ENCODE measurements at regions not wholly inside any gene's neighbourhood (a gene's known extent, or its start where the extent isn't known, plus 50 kb on each side); places are given as distances from the start of the nearest gene placed in this dataset.

DNA sequence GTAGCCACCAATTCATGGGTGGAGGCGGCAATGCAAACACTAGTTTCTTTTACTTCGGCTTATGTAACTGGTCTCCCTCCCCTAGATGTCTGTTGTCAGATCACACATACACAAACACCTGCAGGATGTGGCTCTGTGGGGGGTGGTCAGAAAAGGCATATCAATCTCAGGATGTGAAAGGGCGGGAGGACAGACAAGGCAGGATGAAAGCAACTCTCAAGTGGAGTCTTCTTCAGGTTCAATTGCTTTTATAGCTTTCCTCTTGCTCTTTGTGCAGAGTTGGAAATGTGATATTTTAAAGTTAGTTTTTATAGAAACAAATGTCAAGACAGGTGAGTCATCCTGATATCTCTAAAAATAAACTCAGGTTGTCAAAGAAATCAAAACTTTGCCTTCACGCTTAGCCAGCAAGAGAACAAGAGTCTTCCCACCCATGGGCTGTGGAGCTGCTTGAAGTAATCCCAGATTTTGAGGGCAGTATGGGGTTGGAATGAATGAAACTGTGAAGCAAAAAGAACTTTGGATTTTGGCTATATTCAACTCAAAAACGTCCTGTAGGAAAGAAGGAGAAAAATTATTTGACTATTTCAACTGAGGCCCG is 423.4 kb downstream of the GUCY1A2 start:
- H3K4me1 Mint-ChIP-seq (ENCODE audit: unreplicated experiment) = peaks cover 3% of the 10 kb centered on the region
- H3K27me3 Mint-ChIP-seq (ENCODE audit: unreplicated experiment) = no peaks in the 10 kb centered on the region
- H3K9me3 Mint-ChIP-seq (ENCODE audit: unreplicated experiment) = no peaks in the 10 kb centered on the region
- no peak for DNase-seq (ENCODE audit: low spot score)
- H3K4me3 Mint-ChIP-seq (ENCODE audit: unreplicated experiment) = no peak overlapping the region
- TF ChIP-seq, protein P1, sequence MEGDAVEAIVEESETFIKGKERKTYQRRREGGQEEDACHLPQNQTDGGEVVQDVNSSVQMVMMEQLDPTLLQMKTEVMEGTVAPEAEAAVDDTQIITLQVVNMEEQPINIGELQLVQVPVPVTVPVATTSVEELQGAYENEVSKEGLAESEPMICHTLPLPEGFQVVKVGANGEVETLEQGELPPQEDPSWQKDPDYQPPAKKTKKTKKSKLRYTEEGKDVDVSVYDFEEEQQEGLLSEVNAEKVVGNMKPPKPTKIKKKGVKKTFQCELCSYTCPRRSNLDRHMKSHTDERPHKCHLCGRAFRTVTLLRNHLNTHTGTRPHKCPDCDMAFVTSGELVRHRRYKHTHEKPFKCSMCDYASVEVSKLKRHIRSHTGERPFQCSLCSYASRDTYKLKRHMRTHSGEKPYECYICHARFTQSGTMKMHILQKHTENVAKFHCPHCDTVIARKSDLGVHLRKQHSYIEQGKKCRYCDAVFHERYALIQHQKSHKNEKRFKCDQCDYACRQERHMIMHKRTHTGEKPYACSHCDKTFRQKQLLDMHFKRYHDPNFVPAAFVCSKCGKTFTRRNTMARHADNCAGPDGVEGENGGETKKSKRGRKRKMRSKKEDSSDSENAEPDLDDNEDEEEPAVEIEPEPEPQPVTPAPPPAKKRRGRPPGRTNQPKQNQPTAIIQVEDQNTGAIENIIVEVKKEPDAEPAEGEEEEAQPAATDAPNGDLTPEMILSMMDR (IDR thresholded peaks at IDR 0.05; ENCODE audit: unreplicated experiment) = no peak
- no peaks in the 10 kb centered on the region for H3K36me3 Mint-ChIP-seq (ENCODE audit: low read depth, unreplicated experiment)
- H3K27ac Mint-ChIP-seq (ENCODE audit: unreplicated experiment) = no peak overlapping the region

DNA sequence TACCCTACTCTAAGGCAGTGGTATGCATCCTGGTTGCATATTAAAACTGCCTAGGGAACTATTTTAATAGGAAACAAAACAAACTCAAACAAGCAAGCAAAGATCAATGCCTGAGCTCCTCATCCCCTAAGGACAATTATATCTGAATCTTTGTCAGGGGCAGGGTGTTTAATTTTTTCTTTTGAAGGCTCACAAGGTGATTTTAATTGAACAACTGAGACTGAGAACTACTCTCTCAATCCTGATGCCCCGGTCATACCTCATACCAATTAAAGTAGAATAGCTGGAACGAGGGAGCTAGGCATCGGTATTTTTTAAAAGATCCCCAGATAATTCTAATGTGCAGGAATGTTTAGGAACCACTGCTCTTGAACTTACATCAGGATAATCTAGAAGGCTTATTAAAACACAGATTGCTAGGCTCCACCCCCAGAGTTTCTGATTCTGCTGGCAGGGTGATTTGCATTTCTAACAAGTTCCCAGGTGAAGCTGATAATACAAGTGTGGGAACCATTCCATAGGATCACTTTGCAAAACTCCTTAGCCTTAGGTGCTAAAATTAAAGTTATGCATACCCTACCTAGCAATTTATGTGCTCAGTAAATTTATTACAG is 416.5 kb downstream of the GUCY1A2 start:
- TF ChIP-seq, protein P1 (IDR thresholded peaks at IDR 0.05; ENCODE audit: unreplicated experiment) = no peak
- H3K27me3 Mint-ChIP-seq (ENCODE audit: unreplicated experiment) = no peaks in the 10 kb centered on the region
- H3K27ac Mint-ChIP-seq (ENCODE audit: unreplicated experiment) = no peak overlapping the region
- H3K4me1 Mint-ChIP-seq (ENCODE audit: unreplicated experiment) = no peaks in the 10 kb centered on the region
- no peaks in the 10 kb centered on the region for H3K36me3 Mint-ChIP-seq (ENCODE audit: low read depth, unreplicated experiment)
- H3K9me3 Mint-ChIP-seq (ENCODE audit: unreplicated experiment) = no peaks in the 10 kb centered on the region
- DNase-seq (ENCODE audit: low spot score) = no peak
- no peak overlapping the region for H3K4me3 Mint-ChIP-seq (ENCODE audit: unreplicated experiment)

DNA sequence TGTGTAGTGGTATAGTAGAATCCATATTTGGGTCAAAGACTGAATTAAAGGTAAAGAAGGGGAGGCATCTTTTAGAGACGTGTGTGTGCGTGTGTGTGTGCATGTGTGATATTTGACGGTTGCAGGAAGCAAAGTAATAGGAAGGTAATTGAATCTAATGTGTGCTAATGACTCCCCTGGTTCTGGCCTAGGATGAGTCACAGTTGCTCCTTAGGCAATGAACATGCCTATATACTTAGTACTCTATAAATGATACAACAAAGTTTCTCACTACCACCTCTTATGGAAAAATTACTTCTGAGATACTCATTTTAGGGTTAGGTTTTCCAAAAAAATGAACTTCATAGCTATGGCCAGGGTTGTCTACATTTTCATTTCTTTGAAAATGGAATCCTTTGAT is 409.6 kb downstream of the GUCY1A2 start:
- no peaks in the 10 kb centered on the region for H3K36me3 Mint-ChIP-seq (ENCODE audit: low read depth, unreplicated experiment)
- no peak for DNase-seq (ENCODE audit: low spot score)
- no peak overlapping the region for H3K27ac Mint-ChIP-seq (ENCODE audit: unreplicated experiment)
- H3K9me3 Mint-ChIP-seq (ENCODE audit: unreplicated experiment) = no peaks in the 10 kb centered on the region
- H3K4me3 Mint-ChIP-seq (ENCODE audit: unreplicated experiment) = no peak overlapping the region
- TF ChIP-seq, protein P1 (IDR thresholded peaks at IDR 0.05; ENCODE audit: unreplicated experiment) = no peak
- H3K27me3 Mint-ChIP-seq (ENCODE audit: unreplicated experiment) = no peaks in the 10 kb centered on the region
- H3K4me1 Mint-ChIP-seq (ENCODE audit: unreplicated experiment) = no peaks in the 10 kb centered on the region

DNA sequence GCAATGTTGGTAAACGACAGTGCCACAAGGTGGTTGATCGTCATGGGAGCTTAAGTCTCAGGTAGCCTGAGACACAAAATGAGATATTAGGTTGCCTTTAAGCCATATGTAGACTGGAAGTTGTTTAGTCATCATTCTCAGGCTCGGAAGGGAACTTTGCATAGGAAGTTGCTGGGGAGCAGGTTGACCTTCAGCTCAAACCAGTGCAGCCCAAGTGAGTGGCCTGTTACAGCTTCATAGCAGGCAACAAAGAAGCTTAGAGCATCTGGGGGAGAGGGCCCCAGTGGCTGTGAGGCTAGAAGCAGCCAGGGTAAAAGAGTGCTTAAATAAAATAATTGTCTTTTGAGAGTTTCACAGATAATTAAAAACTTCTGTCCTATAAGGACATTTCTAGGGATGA is 404.0 kb downstream of the GUCY1A2 start:
- Mint-ChIP-seq H3K4me3 (ENCODE audit: unreplicated experiment) (no peak overlapping the region), H3K4me1 (ENCODE audit: unreplicated experiment) (no peaks in the 10 kb centered on the region), H3K9me3 (ENCODE audit: unreplicated experiment) (no peaks in the 10 kb centered on the region), H3K27ac (ENCODE audit: unreplicated experiment) (no peak overlapping the region), H3K36me3 (ENCODE audit: low read depth, unreplicated experiment) (no peaks in the 10 kb centered on the region), H3K27me3 (ENCODE audit: unreplicated experiment) (no peaks in the 10 kb centered on the region)
- DNase-seq (ENCODE audit: low spot score) = no peak
- TF ChIP-seq, protein P1 (IDR thresholded peaks at IDR 0.05; ENCODE audit: unreplicated experiment) = no peak

DNA sequence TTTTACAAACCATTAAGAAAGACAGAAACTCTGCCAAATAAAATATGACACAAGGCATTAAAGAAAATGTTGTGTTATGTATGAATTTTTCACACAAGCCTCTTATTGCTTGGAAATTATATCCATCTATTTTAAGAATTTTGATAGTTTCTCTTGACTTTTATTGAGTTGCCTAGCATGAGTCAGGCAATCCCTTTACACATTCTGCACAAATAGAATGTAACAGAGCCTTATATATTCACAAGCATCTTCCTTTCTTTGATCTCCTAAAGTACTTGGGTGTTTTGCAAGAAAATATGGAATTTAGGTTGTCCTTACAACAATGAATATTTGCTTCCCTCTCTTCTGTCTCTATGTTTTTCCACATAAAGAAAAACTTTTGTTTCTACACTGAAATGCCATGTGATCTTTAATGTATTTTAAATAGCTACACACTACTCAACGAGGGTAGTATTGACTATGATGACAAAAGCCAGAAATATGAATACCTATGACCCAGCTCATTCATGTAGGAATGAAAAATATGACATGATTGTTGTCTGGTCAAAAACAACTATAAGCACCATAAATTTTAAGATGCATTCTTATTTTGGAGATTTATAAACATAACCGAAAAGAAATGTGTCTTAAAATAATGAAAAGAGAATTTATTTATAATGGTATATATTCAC is 398.8 kb downstream of the GUCY1A2 start:
- Mint-ChIP-seq H3K4me1 (ENCODE audit: unreplicated experiment) (no peaks in the 10 kb centered on the region), H3K9me3 (ENCODE audit: unreplicated experiment) (no peaks in the 10 kb centered on the region), H3K27me3 (ENCODE audit: unreplicated experiment) (no peaks in the 10 kb centered on the region), H3K36me3 (ENCODE audit: low read depth, unreplicated experiment) (no peaks in the 10 kb centered on the region), H3K4me3 (ENCODE audit: unreplicated experiment) (no peak overlapping the region), H3K27ac (ENCODE audit: unreplicated experiment) (no peak overlapping the region)
- no peak for DNase-seq (ENCODE audit: low spot score)
- TF ChIP-seq, protein P1 (IDR thresholded peaks at IDR 0.05; ENCODE audit: unreplicated experiment) = no peak

All from endothelial cell (in vitro differentiated cells).